ENCODE measurements at regions not wholly inside any gene's neighbourhood (a gene's known extent, or its start where the extent isn't known, plus 50 kb on each side); places are given as distances from the start of the nearest gene placed in this dataset.
"Not testable (repeated sequence)": the region's sequence is repeated elsewhere in the genome, so short reads cannot be mapped to it uniquely, and the experiment has no call there.

DNA sequence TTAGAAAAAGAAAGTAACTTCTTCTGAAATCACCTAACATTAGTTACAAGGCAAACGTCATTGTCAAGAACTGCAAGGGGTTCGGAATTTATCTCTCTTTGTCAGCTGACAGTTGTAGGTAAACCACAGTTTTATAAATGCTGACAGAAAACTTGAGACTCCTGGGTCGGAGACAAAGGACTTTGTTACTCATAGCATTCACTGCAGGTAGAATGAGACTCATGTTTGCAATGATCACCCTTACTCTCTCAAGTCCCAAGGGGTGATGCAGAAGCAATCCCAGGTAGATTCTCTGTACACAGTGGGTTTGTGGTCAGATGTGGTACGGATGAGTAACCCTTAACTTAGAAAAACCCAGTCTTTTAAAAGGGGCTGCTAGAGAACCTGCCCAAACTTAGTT is 757.8 kb downstream of the TRIB2 start:
- no peak for DNase-seq

DNA sequence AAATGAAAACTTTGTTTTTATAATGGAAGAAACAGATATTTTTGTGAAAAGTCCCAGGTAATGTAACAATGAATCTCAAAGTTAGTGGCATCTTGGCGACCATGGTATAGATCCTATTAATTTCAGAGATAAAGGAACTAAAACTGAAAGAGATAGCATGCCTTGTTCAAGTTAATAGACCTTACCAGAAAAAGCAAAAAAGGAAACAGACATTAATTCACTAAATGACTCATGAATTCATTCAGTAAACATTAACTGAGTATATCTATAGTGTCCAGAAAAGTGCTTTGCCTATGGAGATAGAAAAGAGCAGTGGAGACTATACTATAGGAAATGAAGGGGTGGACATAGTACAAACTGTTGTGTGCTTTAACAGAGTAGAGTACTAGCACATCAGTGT is 763.3 kb downstream of the TRIB2 start:
- DNase-seq, result no peak

GRCh38 chr2:13481201-13481600 is 764.5 kb downstream of the TRIB2 start:
- no peak for DNase-seq

DNA sequence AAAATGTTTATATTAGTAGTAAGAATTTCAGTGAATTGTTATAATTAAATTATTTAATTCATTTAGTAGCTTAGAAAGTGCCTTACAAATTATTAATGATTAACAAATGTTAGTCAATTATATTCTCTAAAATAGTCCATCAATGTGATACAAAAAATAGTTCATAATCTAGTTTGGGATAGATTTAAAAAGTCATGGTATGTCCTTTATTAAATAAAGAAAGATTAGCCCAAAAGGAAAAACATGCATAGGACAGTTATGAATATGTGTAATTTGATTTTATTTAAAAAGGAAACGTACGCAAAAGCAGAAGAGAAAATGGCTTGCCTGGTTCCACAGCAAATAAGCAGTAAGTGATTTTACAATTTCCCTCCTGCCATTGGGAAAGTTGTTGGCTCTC is 768.5 kb downstream of the TRIB2 start:
- no peak for DNase-seq

GRCh38 chr2:13488965-13489364 is 772.2 kb downstream of the TRIB2 start:
- no peak for DNase-seq

DNA sequence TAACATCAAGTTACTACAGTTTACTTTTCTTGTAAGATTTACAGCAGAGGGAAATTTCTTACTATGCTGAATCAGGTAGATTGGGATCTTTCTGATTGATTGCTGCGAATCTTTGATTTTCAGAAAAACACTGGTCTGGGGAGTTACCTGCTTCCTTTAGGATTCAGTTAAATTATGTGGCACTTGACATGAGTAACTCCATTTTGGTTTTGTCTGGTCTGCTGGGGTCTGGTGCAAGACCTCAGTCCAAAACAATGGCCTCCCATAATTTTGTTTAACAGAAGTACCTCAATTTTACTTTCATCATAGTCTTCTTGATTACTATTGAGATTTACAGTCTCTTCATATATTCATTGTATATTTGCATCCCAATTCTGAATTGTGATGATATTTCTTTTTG is 775.5 kb downstream of the TRIB2 start:
- DNase-seq, result no peak

DNA sequence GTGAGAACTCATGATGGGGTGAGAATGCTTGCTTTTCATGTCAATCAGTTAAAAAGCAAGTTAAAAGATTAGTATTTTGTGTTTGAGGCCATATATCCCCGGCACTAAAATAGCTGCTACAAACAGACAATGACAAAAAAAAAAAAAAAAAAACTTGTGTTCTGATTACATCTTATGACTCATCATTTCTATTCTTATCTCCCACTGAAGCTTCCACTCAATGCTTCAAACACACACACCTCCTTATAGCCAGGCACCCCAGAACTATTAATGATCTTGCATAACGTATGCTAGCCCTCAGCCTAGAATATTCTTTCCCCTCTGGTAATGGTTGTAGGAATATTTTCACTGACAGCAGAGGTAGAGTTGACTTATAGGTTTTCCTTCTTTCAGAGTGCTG is 778.3 kb downstream of the TRIB2 start:
- DNase-seq, result no peak

GRCh38 chr2:13504808-13505207 is 788.1 kb downstream of the TRIB2 start:
- no peak for DNase-seq

DNA sequence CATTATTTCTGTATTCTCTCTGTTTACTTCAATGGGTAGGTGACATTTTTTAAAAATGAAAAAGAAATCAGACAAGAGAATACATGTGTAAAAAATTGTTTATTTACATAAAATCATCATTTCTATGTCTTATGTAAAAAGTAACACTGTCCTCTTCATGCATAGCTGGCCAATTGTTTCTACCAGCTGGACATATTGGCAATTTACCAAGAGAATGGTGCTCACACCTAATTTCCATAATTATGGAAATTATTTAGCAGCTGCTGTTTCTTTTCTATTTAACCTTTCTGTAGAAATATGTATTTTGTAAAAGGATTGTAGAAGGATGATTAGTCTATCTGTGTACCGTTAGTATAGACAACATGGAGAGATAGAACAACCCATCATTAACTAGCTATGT is 791.9 kb downstream of the TRIB2 start:
- DNase-seq, result no peak

DNA sequence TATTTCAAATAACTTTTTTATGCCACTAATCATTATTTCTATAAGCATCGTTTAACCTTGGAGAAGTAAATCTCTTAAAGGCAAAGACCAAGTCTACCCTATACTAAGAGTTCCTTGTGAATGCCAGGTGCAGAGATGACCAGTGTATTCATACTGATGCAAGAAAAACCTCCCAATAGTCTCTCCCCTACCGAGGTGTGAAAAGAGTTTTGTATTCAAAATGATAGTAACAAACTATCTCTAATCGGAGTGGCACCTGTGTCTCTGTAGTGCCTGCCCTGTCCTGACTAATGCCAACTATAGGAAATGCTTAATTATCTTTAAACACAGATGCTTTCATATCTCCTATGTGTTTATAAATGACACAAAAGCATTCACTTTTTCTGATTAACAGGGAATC is 798.5 kb downstream of the TRIB2 start:
- DNase-seq, result no peak

DNA sequence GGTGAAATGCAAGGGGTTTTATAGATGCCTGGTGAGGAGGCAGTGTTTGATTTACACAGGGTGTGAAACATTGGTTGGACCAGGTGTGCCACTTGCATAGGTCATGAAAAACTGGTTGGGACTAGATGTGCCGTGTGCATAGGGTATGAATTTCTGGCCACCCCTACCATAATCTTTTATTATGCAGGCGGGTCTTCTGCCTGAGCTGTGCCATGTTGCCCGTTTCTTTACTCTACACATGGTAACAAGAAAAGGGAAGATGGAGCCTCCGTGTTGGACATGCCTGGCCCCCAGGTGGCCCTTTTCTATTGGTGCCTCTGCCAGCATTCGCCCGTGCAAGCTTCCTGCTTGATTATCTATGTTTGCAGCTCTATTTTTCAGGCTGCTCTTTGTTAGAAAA is 805.4 kb downstream of the TRIB2 start:
- no peak for DNase-seq

DNA sequence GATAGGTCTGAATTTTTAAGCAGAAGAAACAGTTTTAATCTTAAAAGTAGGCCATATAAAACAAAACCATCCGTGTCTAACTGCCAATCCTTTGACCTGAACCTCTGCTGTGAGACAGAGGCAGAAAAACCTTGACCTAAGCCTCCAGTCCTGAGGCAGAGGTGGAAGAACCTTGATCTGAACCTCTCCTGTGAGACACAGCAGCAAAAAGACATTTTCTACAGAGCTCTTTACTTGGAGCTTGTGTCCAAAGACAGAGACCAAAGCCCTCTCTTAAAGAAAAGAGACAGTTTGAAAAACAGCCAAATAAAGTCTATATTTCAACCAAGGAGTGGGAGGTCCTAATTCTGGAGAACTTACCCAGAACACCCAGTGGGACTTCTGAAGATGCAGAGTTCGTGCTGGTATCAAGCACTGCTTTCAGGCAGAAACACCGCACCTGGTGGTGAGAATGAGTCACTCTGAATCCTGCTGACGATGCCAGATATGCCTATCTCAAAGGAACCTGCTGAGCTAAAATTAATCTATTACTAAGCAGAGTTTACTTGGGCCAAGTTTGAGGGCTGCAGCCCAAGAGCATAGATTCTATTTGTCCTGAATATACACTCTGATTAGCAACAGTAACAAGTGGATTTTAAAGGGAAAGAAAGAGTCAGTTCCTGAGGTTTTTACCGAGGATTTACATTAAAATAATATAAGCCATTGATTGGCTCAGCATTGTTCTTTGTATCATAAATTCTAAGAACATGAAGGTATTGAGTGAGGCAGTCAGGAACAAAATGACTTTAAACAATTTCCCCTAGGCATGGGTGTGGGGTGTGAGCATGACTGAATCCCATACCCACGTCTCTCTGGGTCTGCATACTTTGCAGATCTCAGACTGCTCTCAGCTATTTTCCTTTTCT is 806.4 kb downstream of the TRIB2 start:
- no peak for DNase-seq

GRCh38 chr2:13524492-13524891 is 807.8 kb downstream of the TRIB2 start:
- no peak for DNase-seq

GRCh38 chr2:13531735-13532410 is 815.1 kb downstream of the TRIB2 start:
- not testable (repeated sequence) for DNase-seq

GRCh38 chr2:13532781-13533523 is 816.2 kb downstream of the TRIB2 start:
- not testable (repeated sequence) for DNase-seq

- DNase-seq, result no peak
These were observed 816.8 kb downstream of the TRIB2 start for GRCh38 chr2:13533524-13533922.

DNA sequence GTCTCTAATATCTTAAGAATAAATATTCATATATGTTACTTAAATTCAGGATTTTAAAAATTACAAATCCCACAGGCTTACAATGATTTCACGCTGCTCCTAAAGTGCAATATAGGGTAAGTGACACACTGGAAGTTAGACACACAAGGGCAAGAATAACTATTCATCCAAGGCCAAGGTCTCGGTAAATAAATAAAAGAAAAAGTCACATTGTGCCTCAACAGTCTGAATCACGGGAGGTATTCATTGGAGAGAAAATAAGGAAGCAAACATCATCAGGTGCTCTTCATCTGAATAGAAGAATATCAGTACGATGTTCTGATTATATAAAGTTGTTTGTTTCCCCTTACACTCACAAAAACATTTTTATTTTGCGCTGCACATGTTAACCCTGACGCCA is 820.2 kb downstream of the TRIB2 start:
- DNase-seq, result no peak

- DNase-seq, result no peak
These were observed 821.1 kb downstream of the TRIB2 start for GRCh38 chr2:13537771-13538349.

DNA sequence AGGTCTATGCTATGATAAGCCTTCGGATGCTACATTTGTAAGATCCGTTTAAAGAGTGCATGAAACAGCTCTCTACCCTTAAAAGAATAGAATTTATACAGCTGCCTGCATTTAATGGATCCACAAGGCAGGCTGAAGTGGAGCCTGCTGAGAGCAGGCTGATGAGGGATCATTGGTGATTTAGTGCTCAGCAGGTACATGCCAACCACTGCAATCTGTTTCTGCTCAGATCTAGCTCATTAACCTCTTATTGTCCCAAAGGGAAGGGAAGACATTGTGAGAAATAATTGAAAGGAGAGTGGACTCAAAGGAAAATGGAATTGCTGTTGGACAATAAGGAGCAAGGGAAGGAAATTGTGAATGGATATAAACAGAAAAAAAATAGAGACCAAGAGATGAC is 822.6 kb downstream of the TRIB2 start:
- DNase-seq, result no peak

DNA sequence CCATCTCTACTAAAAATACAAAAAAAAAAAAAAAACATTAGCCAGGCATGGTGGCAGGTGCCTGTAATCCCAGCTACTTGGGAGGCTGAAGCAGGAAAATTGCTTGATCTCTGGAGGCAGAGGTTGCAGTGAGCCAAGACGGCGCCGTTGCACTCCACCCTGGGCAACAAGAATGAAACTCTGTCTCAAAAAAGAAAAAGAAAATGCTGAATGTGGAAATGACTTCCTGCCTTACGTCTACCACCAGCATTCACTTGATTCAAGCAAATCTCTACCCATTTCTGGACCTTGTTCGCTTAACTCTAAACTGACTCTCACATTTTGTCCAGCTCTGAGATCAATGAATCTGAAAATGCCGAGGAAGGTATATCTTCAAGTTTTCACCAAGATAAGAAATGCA is 825.3 kb downstream of the TRIB2 start:
- DNase-seq, result no peak

GRCh38 chr2:13542642-13543041 is 825.9 kb downstream of the TRIB2 start:
- DNase-seq, result no peak

GRCh38 chr2:13543550-13543949 is 826.8 kb downstream of the TRIB2 start:
- no peak for DNase-seq

GRCh38 chr2:13545320-13545719 is 828.6 kb downstream of the TRIB2 start:
- no peak for DNase-seq
